ENCODE measurements at regions not wholly inside any gene's neighbourhood (a gene's known extent, or its start where the extent isn't known, plus 50 kb on each side); places are given as distances from the start of the nearest gene placed in this dataset.

- TF ChIP-seq EZH2phosphoT487 (IDR thresholded peaks at IDR 0.05): no peak
- TF ChIP-seq EZH2 (IDR thresholded peaks at IDR 0.05): no peak
- TF ChIP-seq, protein P1, sequence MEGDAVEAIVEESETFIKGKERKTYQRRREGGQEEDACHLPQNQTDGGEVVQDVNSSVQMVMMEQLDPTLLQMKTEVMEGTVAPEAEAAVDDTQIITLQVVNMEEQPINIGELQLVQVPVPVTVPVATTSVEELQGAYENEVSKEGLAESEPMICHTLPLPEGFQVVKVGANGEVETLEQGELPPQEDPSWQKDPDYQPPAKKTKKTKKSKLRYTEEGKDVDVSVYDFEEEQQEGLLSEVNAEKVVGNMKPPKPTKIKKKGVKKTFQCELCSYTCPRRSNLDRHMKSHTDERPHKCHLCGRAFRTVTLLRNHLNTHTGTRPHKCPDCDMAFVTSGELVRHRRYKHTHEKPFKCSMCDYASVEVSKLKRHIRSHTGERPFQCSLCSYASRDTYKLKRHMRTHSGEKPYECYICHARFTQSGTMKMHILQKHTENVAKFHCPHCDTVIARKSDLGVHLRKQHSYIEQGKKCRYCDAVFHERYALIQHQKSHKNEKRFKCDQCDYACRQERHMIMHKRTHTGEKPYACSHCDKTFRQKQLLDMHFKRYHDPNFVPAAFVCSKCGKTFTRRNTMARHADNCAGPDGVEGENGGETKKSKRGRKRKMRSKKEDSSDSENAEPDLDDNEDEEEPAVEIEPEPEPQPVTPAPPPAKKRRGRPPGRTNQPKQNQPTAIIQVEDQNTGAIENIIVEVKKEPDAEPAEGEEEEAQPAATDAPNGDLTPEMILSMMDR (IDR thresholded peaks at IDR 0.05): peak; percentile 10
- peaks cover 7% of the 10 kb centered on the region for H3F3A ChIP-seq (ENCODE audit: low read depth)
- peaks cover 15% of the 10 kb centered on the region for H3K9me3 Mint-ChIP-seq
- H3K36me3 ChIP-seq: no peaks in the 10 kb centered on the region
- no peaks in the 10 kb centered on the region for H4K20me1 ChIP-seq (ENCODE audit: low read depth)
- no peak overlapping the region for H3K4me3 ChIP-seq
- peaks cover 15% of the 10 kb centered on the region for H3K4me1 ChIP-seq
- peak; percentile 71 for DNase-seq (ENCODE audit: low spot score)
- no peaks in the 10 kb centered on the region for H3K36me3 Mint-ChIP-seq
- H3K27me3 Mint-ChIP-seq (ENCODE audit: insufficient read depth, low read depth): peaks cover 18% of the 10 kb centered on the region
- no peak overlapping the region for H3K27ac ChIP-seq
- no peaks in the 10 kb centered on the region for H3K79me2 ChIP-seq (ENCODE audit: low read depth)
- H3K9me3 ChIP-seq (ENCODE audit: low read depth): no peaks in the 10 kb centered on the region
- H2AFZ ChIP-seq (replicated peaks): no peak overlapping the region
- H3K4me1 Mint-ChIP-seq: peaks cover 25% of the 10 kb centered on the region
- H3K27ac Mint-ChIP-seq: no peak overlapping the region
- no peak overlapping the region for H3K9ac ChIP-seq
- no peaks in the 10 kb centered on the region for H3K27me3 ChIP-seq
- peak overlapping the region; percentile 36 for H3K4me2 ChIP-seq
- no peak overlapping the region for H3K4me3 Mint-ChIP-seq
Measured at GRCh38 chr3:13700362-13700761, 151.4 kb downstream of the FBLN2 start.

GRCh38 chr3:13696699-13697098 lies 147.8 kb downstream of the FBLN2 start:
- Histone ChIP-seq H3K4me3 (no peak overlapping the region), H4K20me1 (ENCODE audit: low read depth) (no peaks in the 10 kb centered on the region), H3K36me3 (no peaks in the 10 kb centered on the region), H3K4me1 (peaks cover 15% of the 10 kb centered on the region), H3K79me2 (ENCODE audit: low read depth) (no peaks in the 10 kb centered on the region), H3K4me2 (no peak overlapping the region), H3K27me3 (no peaks in the 10 kb centered on the region), H2AFZ (replicated peaks) (no peak overlapping the region), H3F3A (ENCODE audit: low read depth) (peaks cover 7% of the 10 kb centered on the region), H3K9me3 (ENCODE audit: low read depth) (no peaks in the 10 kb centered on the region), H3K27ac (no peak overlapping the region), H3K9ac (no peak overlapping the region)
- Mint-ChIP-seq H3K4me1 (peaks cover 25% of the 10 kb centered on the region), H3K27me3 (ENCODE audit: insufficient read depth, low read depth) (peaks cover 18% of the 10 kb centered on the region), H3K4me3 (no peak overlapping the region), H3K9me3 (no peaks in the 10 kb centered on the region), H3K36me3 (no peaks in the 10 kb centered on the region), H3K27ac (peak overlapping the region; percentile 60)
- TF ChIP-seq EZH2 (IDR thresholded peaks at IDR 0.05): no peak
- no peak for TF ChIP-seq EZH2phosphoT487 (IDR thresholded peaks at IDR 0.05)
- DNase-seq (ENCODE audit: low spot score): no peak

GRCh38 chr3:13693441-13693840 lies 144.5 kb downstream of the FBLN2 start:
- TF ChIP-seq EZH2 (IDR thresholded peaks at IDR 0.05) (no peak), EZH2phosphoT487 (IDR thresholded peaks at IDR 0.05) (no peak)
- TF ChIP-seq, protein P1 (IDR thresholded peaks at IDR 0.05): no peak
- no peaks in the 10 kb centered on the region for H3K9me3 ChIP-seq (ENCODE audit: low read depth)
- Mint-ChIP-seq H3K4me1 (peaks cover 20% of the 10 kb centered on the region), H3K27me3 (ENCODE audit: insufficient read depth, low read depth) (peaks cover 11% of the 10 kb centered on the region), H3K36me3 (no peaks in the 10 kb centered on the region), H3K27ac (no peak overlapping the region), H3K4me3 (no peak overlapping the region), H3K9me3 (no peaks in the 10 kb centered on the region)
- H3K9ac ChIP-seq: no peak overlapping the region
- no peaks in the 10 kb centered on the region for H4K20me1 ChIP-seq (ENCODE audit: low read depth)
- H3K79me2 ChIP-seq (ENCODE audit: low read depth): no peaks in the 10 kb centered on the region
- no peak overlapping the region for H2AFZ ChIP-seq (replicated peaks)
- no peak overlapping the region for H3K4me2 ChIP-seq
- H3K36me3 ChIP-seq: no peaks in the 10 kb centered on the region
- H3K4me1 ChIP-seq: peaks cover 16% of the 10 kb centered on the region
- no peak overlapping the region for H3K4me3 ChIP-seq
- no peaks in the 10 kb centered on the region for H3K27me3 ChIP-seq
- H3K27ac ChIP-seq: no peak overlapping the region
- H3F3A ChIP-seq (ENCODE audit: low read depth): no peaks in the 10 kb centered on the region
- DNase-seq (ENCODE audit: low spot score): no peak

DNA sequence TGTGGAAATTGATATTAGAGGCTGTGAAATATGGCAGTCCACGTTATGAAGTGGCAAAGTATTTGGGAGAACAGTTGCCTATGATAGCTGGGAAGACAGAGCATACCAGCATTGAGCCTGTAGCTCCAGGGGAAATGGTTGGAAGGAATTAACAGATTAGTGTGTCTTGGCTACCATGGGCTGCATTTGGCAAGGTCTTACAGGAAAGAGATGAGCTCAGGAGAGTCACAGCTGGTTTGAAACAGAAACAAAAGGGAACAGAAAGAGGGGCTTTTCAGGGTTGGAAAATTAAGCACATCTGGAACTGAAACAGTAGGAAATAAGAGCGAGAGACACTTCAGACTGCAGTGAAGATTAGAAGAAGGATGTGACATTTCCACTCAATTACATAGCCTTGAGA lies 141.7 kb downstream of the FBLN2 start:
- H3K4me1 ChIP-seq: peaks cover 32% of the 10 kb centered on the region
- no peaks in the 10 kb centered on the region for H3K9me3 Mint-ChIP-seq
- no peaks in the 10 kb centered on the region for H3K27me3 ChIP-seq
- TF ChIP-seq, protein P1 (IDR thresholded peaks at IDR 0.05): no peak
- no peak for TF ChIP-seq EZH2 (IDR thresholded peaks at IDR 0.05)
- TF ChIP-seq EZH2phosphoT487 (IDR thresholded peaks at IDR 0.05): no peak
- no peaks in the 10 kb centered on the region for H3K36me3 Mint-ChIP-seq
- H3K4me2 ChIP-seq: peak overlapping the region; percentile 58
- H3K9ac ChIP-seq: no peak overlapping the region
- peak; percentile 35 for DNase-seq (ENCODE audit: low spot score)
- no peaks in the 10 kb centered on the region for H3K36me3 ChIP-seq
- H4K20me1 ChIP-seq (ENCODE audit: low read depth): no peaks in the 10 kb centered on the region
- no peaks in the 10 kb centered on the region for H3K9me3 ChIP-seq (ENCODE audit: low read depth)
- peaks cover 37% of the 10 kb centered on the region for H3K4me1 Mint-ChIP-seq
- H2AFZ ChIP-seq (replicated peaks): no peak overlapping the region
- H3K27ac Mint-ChIP-seq: no peak overlapping the region
- no peak overlapping the region for H3K4me3 ChIP-seq
- H3K27me3 Mint-ChIP-seq (ENCODE audit: insufficient read depth, low read depth): peaks cover 9% of the 10 kb centered on the region
- no peaks in the 10 kb centered on the region for H3K79me2 ChIP-seq (ENCODE audit: low read depth)
- no peak overlapping the region for H3K4me3 Mint-ChIP-seq
- no peak overlapping the region for H3K27ac ChIP-seq
- peaks cover 5% of the 10 kb centered on the region for H3F3A ChIP-seq (ENCODE audit: low read depth)

All from neural progenitor cell (in vitro differentiated cells).